ENCODE measurements at regions not wholly inside any gene's neighbourhood (a gene's known extent, or its start where the extent isn't known, plus 50 kb on each side); places are given as distances from the start of the nearest gene placed in this dataset.

DNA sequence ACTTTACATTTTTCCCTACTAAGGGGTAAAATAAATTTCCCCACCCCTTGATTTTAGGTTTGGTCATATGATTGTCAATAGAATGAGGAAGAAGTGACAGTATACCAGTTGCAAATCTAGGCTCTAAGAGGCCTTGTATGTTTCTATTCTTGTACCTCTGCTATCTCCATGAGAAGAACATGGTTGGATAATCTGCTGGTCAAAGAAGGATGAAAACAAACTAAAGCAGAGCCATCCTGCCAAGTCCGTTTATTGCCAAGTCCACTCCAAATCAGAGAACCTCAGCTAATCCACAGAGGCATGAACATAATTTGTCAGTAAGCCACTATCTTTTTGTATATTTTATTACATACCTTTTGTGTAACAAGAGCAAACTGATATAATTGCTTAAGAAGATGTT lies 98.0 kb downstream of the CRPPA start:
- no peaks in the 10 kb centered on the region for H3K27me3 ChIP-seq
- no peaks in the 10 kb centered on the region for H4K20me1 ChIP-seq
- H3K27ac ChIP-seq, result no peak overlapping the region
- H3K4me3 ChIP-seq, result no peak overlapping the region
- no peak overlapping the region for H3K9ac ChIP-seq
- H3K36me3 ChIP-seq, result no peaks in the 10 kb centered on the region
- no peaks in the 10 kb centered on the region for H3K9me3 ChIP-seq
- no peaks in the 10 kb centered on the region for H3K4me1 ChIP-seq
- H3K4me2 ChIP-seq, result no peak overlapping the region
- no peak for TF ChIP-seq Cebpa-rat (IDR thresholded peaks at IDR 0.05)

DNA sequence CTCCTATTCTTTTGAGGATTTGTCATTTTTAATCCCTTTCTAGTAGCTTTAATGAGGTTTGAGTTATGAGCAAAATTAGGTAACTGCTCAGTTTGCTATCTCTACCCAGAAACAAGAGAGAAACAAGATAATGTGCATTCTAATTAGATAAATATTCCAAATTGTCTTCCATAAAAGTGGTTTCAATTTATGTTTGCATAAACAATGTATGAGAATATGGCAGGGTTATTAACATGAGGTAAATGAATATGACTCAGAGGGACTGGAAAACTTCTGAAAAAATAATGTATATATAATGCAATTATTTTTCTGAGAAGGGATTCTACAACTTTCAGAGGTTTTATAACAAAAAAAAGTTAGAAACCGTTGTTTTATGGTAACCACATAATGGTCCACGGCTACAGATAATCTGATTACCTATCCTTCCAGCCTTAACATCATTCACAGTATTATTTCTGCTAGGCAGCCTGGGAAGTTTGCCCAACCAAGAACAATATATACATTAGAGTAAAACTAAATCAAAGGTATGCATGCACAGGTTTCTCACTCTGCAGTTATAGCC lies 101.2 kb downstream of the CRPPA start:
- H3K36me3 ChIP-seq, result no peaks in the 10 kb centered on the region
- H3K4me3 ChIP-seq, result no peak overlapping the region
- no peaks in the 10 kb centered on the region for H3K4me1 ChIP-seq
- H3K9me3 ChIP-seq, result no peaks in the 10 kb centered on the region
- H3K27ac ChIP-seq, result no peak overlapping the region
- H3K9ac ChIP-seq, result no peak overlapping the region
- H3K27me3 ChIP-seq, result no peaks in the 10 kb centered on the region
- no peak overlapping the region for H3K4me2 ChIP-seq
- TF ChIP-seq Cebpa-rat (IDR thresholded peaks at IDR 0.05), result no peak
- no peaks in the 10 kb centered on the region for H4K20me1 ChIP-seq

DNA sequence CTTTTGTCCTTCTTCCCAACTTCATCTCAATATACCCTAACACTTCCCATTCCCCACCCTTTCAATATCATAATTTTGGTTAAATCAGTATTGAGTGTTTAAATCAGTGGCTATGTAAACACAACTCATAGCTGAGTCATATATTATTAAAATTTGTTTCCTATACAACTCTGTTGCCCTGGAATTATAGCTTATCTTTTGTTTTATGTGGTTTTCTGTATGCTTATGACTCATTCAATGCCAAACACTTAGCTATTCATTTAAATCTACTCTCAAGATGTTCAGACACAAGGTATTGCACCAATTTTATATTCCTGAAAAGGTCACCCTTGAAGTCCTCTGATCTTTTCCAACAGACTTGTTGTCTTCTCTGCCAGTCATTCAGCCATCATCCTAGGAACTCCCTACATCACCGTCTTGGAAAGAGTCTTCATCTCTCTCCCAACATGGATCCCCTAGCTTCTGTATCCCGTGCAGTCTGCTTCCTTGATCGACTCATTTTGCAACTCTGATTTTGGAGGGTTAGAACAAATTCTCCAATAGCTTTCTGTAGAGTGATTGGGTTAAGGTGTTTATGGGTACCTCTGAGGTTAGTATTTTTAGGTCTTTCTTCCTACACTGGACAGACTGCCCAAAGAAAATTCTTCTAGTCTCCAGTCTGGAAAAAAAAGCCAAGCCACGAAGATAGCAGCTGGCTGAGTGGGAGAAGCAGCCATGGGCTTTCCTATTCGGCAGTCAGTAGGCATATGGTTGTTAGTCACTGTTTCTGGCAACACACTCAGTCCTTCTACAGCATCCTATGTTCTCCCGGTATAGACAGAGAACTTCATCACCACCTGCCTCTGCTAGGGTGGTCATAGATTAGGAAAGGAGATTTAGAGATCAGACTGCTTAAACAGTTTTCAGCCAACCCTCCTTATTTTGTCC lies 102.1 kb downstream of the CRPPA start:
- no peaks in the 10 kb centered on the region for H3K27me3 ChIP-seq
- TF ChIP-seq Cebpa-rat (IDR thresholded peaks at IDR 0.05), result no peak
- no peaks in the 10 kb centered on the region for H4K20me1 ChIP-seq
- no peak overlapping the region for H3K9ac ChIP-seq
- no peak overlapping the region for H3K4me3 ChIP-seq
- H3K36me3 ChIP-seq, result no peaks in the 10 kb centered on the region
- no peaks in the 10 kb centered on the region for H3K9me3 ChIP-seq
- H3K4me1 ChIP-seq, result no peaks in the 10 kb centered on the region
- H3K4me2 ChIP-seq, result no peak overlapping the region
- no peak overlapping the region for H3K27ac ChIP-seq

- Histone ChIP-seq H3K4me2 (no peak overlapping the region), H3K27ac (no peak overlapping the region), H3K9me3 (no peaks in the 10 kb centered on the region), H4K20me1 (no peaks in the 10 kb centered on the region), H3K9ac (no peak overlapping the region), H3K36me3 (no peaks in the 10 kb centered on the region), H3K4me1 (no peaks in the 10 kb centered on the region), H3K4me3 (no peak overlapping the region), H3K27me3 (no peaks in the 10 kb centered on the region)
- TF ChIP-seq Cebpa-rat (IDR thresholded peaks at IDR 0.05), result no peak
Measured at GRCh38 chr7:16318463-16318862, 102.9 kb downstream of the CRPPA start.

GRCh38 chr7:16317406-16317805 lies 103.9 kb downstream of the CRPPA start:
- Histone ChIP-seq H3K9me3 (no peaks in the 10 kb centered on the region), H3K27ac (no peak overlapping the region), H3K36me3 (no peaks in the 10 kb centered on the region), H3K9ac (no peak overlapping the region), H3K4me2 (no peak overlapping the region), H3K4me1 (no peaks in the 10 kb centered on the region), H4K20me1 (no peaks in the 10 kb centered on the region), H3K27me3 (no peaks in the 10 kb centered on the region), H3K4me3 (no peak overlapping the region)
- no peak for TF ChIP-seq Cebpa-rat (IDR thresholded peaks at IDR 0.05)

- Histone ChIP-seq H3K4me2 (no peak overlapping the region), H3K4me3 (no peak overlapping the region), H3K4me1 (no peaks in the 10 kb centered on the region), H3K9me3 (no peaks in the 10 kb centered on the region), H3K27me3 (no peaks in the 10 kb centered on the region), H3K36me3 (no peaks in the 10 kb centered on the region), H4K20me1 (no peaks in the 10 kb centered on the region), H3K9ac (no peak overlapping the region), H3K27ac (no peak overlapping the region)
- no peak for TF ChIP-seq Cebpa-rat (IDR thresholded peaks at IDR 0.05)
Measured at GRCh38 chr7:16315280-16315679, 106.1 kb downstream of the CRPPA start.

GRCh38 chr7:16309129-16309528 lies 112.2 kb downstream of the CRPPA start:
- no peaks in the 10 kb centered on the region for H3K36me3 ChIP-seq
- H3K27ac ChIP-seq, result no peak overlapping the region
- H4K20me1 ChIP-seq, result no peaks in the 10 kb centered on the region
- H3K27me3 ChIP-seq, result no peaks in the 10 kb centered on the region
- TF ChIP-seq Cebpa-rat (IDR thresholded peaks at IDR 0.05), result no peak
- H3K4me3 ChIP-seq, result no peak overlapping the region
- H3K4me1 ChIP-seq, result no peaks in the 10 kb centered on the region
- H3K9me3 ChIP-seq, result no peaks in the 10 kb centered on the region
- no peak overlapping the region for H3K9ac ChIP-seq
- no peak overlapping the region for H3K4me2 ChIP-seq

- Histone ChIP-seq H3K27me3 (no peaks in the 10 kb centered on the region), H3K4me1 (no peaks in the 10 kb centered on the region), H3K27ac (no peak overlapping the region), H3K9me3 (no peaks in the 10 kb centered on the region), H3K36me3 (no peaks in the 10 kb centered on the region), H3K9ac (no peak overlapping the region), H3K4me3 (no peak overlapping the region), H4K20me1 (no peaks in the 10 kb centered on the region), H3K4me2 (no peak overlapping the region)
- no peak for TF ChIP-seq Cebpa-rat (IDR thresholded peaks at IDR 0.05)
Measured at GRCh38 chr7:16301291-16301690, 120.0 kb downstream of the CRPPA start.

DNA sequence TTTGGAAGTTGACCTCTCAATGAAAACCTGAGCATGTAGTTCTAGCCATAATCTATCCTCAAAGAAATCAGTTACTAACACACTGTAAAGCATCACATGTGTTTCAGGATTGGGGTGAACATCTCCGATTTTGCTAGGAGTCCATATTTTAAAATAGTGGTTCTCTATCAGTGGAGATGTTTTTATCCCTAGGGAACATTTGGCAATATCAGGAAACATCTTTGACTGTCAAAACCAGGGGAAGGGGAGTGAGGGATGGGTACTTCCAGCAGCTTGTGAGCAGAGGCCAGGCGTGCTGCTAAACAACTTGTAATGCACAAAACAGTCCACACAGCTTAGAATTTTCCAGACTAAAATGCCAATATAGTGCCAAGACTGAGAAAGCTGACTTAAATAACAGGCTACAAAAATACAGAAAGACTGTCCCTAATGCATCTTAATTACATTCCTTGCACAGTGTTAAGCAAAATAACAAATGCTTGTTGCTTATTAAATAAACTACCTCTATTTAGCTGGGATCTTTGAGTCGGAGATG lies 120.9 kb downstream of the CRPPA start:
- Histone ChIP-seq H3K27ac (no peak overlapping the region), H3K4me1 (no peaks in the 10 kb centered on the region), H3K27me3 (no peaks in the 10 kb centered on the region), H3K9me3 (no peaks in the 10 kb centered on the region), H3K36me3 (no peaks in the 10 kb centered on the region), H3K9ac (no peak overlapping the region), H3K4me2 (no peak overlapping the region), H3K4me3 (no peak overlapping the region), H4K20me1 (no peaks in the 10 kb centered on the region)
- TF ChIP-seq Cebpa-rat (IDR thresholded peaks at IDR 0.05), result no peak

- no peak for TF ChIP-seq Cebpa-rat (IDR thresholded peaks at IDR 0.05)
- no peaks in the 10 kb centered on the region for H3K36me3 ChIP-seq
- no peak overlapping the region for H3K9ac ChIP-seq
- no peak overlapping the region for H3K4me3 ChIP-seq
- H3K27me3 ChIP-seq, result no peaks in the 10 kb centered on the region
- H3K9me3 ChIP-seq, result no peaks in the 10 kb centered on the region
- no peaks in the 10 kb centered on the region for H3K4me1 ChIP-seq
- no peak overlapping the region for H3K27ac ChIP-seq
- H4K20me1 ChIP-seq, result no peaks in the 10 kb centered on the region
- no peak overlapping the region for H3K4me2 ChIP-seq
Measured at GRCh38 chr7:16299853-16300252, 121.5 kb downstream of the CRPPA start.
